ENCODE measurements at regions not wholly inside any gene's neighbourhood (a gene's known extent, or its start where the extent isn't known, plus 50 kb on each side); places are given as distances from the start of the nearest gene placed in this dataset.

DNA sequence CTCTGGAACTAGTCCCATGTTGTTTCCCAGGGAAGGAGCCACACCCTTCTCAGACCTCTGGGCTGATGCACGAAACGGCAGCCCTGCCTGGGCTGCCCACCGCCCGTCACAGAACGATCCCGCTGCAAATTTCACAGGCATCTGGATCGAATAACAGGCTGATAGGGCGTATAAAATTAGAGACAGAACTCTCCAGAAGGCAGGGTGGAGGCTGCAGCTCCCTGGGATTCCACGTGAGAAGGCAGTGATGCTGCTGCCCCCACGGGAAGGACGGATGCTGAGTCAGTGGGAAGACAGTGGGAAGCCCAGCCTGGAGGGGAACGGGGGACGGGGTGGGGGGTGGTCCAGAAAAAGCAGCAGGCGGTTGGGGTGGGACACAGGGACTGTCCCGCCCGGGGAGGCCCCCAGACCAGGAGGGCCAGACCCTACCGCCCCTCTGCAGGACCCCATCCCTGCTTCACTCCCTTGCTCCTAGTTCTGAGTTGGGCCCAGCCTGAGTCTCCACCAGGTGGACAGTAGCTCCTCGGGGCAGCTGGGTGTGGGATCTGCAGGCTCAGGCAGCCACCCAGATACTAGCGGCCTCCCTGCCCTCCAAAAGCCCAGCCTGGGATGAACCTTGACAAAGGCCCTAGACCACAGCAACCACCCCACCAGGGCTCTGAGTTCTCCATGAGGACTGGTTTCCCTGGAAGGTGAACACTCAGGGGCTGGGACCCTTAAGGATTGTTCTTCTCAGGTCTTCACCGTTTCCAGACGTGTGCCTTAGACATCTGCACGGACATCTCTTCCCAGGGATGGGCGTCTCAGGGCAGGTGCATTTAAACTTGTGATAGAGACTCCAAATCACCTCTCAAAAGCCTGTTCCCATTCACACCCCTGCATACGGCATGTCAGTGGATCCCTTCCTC, 117.8 kb downstream of the METRNL start (continued):
- TF ChIP-seq CEBPB (IDR thresholded peaks at IDR 0.05), result no peak

- Histone ChIP-seq H3K27ac (no peak overlapping the region), H3K4me2 (no peak overlapping the region), H3K9me3 (no peaks in the 10 kb centered on the region; the same call in 2 of the 3 replicates), H3K4me3 (no peak overlapping the region), H3K4me1 (no peaks in the 10 kb centered on the region)
- WGBS (ENCODE audit: missing lambda C conversion rate), result 66% methylated on average over 24 of the region's 27 CpGs
- POLR2A ChIA-PET, result no interaction called here
- no peak for FAIRE-seq
- DNase-seq (ENCODE audit: low read depth in 1 of 2, low spot score in 1 of 2), result no peak
- CTCF ChIA-PET, result interaction anchor here (1.3 kb wide), 1 partner anchor 431 kb away, joined by 3 read pairs; no protein-coding TSS in a partner anchor
- TF ChIP-seq POLR2AphosphoS2 (conservative IDR thresholded peaks at IDR 0.05; ENCODE audit: low read length) (no peak), HOXB5 (CRISPR knock-in tag; IDR thresholded peaks at IDR 0.05) (no peak), BHLHE40 (IDR thresholded peaks at IDR 0.05; ENCODE audit: low read depth, low read length) (no peak), EHMT2 (IDR thresholded peaks at IDR 0.05; ENCODE audit: low read depth) (no peak), ZFP36 (IDR thresholded peaks at IDR 0.05; ENCODE audit: borderline replicate concordance, partially characterized antibody) (no peak), HOXA7 (CRISPR knock-in tag; IDR thresholded peaks at IDR 0.05) (no peak), CHD2 (IDR thresholded peaks at IDR 0.05; ENCODE audit: low read length, partially characterized antibody) (no peak), CHD4 (IDR thresholded peaks at IDR 0.05; ENCODE audit: borderline replicate concordance) (no peak), RFX5 (IDR thresholded peaks at IDR 0.05) (no peak), NR3C1 (IDR thresholded peaks at IDR 0.05) (no peak), JUN (IDR thresholded peaks at IDR 0.05) (no peak), RCOR1 (IDR thresholded peaks at IDR 0.05; ENCODE audit: low read depth, low read length) (no peak), TFCP2L1 (CRISPR knock-in tag; IDR thresholded peaks at IDR 0.05) (no peak), ZSCAN20 (CRISPR knock-in tag; IDR thresholded peaks at IDR 0.05) (no peak), CBX8 (IDR thresholded peaks at IDR 0.05) (no peak), RNF2 (IDR thresholded peaks at IDR 0.05; ENCODE audit: borderline replicate concordance, low read depth) (no peak), ZNF302 (CRISPR knock-in tag; IDR thresholded peaks at IDR 0.05) (no peak)
- TF ChIP-seq, protein P1, sequence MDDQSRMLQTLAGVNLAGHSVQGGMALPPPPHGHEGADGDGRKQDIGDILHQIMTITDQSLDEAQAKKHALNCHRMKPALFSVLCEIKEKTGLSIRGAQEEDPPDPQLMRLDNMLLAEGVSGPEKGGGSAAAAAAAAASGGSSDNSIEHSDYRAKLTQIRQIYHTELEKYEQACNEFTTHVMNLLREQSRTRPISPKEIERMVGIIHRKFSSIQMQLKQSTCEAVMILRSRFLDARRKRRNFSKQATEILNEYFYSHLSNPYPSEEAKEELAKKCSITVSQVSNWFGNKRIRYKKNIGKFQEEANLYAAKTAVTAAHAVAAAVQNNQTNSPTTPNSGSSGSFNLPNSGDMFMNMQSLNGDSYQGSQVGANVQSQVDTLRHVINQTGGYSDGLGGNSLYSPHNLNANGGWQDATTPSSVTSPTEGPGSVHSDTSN (IDR thresholded peaks at IDR 0.05), result no peak
- TF ChIP-seq, protein P2, sequence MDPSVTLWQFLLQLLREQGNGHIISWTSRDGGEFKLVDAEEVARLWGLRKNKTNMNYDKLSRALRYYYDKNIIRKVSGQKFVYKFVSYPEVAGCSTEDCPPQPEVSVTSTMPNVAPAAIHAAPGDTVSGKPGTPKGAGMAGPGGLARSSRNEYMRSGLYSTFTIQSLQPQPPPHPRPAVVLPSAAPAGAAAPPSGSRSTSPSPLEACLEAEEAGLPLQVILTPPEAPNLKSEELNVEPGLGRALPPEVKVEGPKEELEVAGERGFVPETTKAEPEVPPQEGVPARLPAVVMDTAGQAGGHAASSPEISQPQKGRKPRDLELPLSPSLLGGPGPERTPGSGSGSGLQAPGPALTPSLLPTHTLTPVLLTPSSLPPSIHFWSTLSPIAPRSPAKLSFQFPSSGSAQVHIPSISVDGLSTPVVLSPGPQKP (IDR thresholded peaks at IDR 0.05; ENCODE audit: low read depth, low read length), result no peak
- no peak for ATAC-seq
Measured at GRCh38 chr17:83198366-83199341, 119.2 kb downstream of the METRNL start.

DNA sequence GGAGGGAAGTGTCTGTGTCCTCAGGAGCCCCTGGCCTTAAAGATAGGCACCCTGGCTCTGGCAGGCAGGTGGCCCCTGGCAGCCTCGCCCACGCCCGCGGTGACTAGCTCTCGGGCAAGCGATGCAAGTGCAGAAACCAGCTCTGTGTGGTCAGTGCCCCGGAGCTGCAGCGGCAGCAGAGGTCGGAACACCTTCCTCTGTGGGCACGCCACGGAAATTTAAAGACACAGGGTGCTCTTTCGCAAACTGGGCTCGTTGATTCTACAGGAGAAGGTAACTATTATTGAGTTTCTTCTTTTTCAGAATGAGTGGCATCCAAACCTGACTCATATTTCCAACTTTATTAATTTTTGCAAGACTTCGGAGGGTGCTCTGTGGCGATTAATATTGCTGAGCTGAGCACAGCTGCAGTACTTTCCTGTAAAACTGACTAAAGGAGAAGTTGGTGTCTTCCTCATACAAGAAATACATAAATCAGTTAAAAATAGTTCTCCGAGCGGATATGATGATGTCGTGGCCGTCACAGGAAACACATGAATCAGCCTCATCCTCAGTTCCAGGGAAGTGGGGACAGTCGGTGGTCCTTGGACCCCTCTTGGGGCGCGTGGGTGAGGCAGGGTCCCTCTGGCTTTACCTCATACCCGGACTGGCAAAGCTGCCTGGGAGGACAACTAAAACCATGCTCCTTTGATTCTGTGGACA, 120.2 kb downstream of the METRNL start:
- Histone ChIP-seq H3K9me3 (no peaks in the 10 kb centered on the region), H3K4me1 (no peaks in the 10 kb centered on the region), H3K27ac (no peak overlapping the region), H3K4me3 (no peak overlapping the region), H3K4me2 (no peak overlapping the region)
- 55% methylated on average over 23 of the region's 23 CpGs for WGBS (ENCODE audit: missing lambda C conversion rate)
- no peak for ATAC-seq
- no peak for FAIRE-seq
- no peak for DNase-seq (ENCODE audit: low read depth in 1 of 2, low spot score in 1 of 2)
- ChIA-PET CTCF (interaction anchor here (1.0 to 1.5 kb wide), 3 partner anchors 13 to 432 kb away, joined by 3 read pairs; no protein-coding TSS in a partner anchor), POLR2A (no interaction called here)
- TF ChIP-seq JUNB (IDR thresholded peaks at IDR 0.05), result no peak
- no peak for TF ChIP-seq MYC (IDR thresholded peaks at IDR 0.05; ENCODE audit: borderline replicate concordance, low read length)
- TF ChIP-seq GATA3 (IDR thresholded peaks at IDR 0.05; ENCODE audit: borderline replicate concordance), result no peak
- TF ChIP-seq HOXB5 (CRISPR knock-in tag; IDR thresholded peaks at IDR 0.05), result no peak
- TF ChIP-seq MAZ (IDR thresholded peaks at IDR 0.05; ENCODE audit: borderline replicate concordance, low read depth, low read length), result no peak
- no peak for TF ChIP-seq NPAS2 (CRISPR knock-in tag; IDR thresholded peaks at IDR 0.05; ENCODE audit: borderline replicate concordance)
- no peak for TF ChIP-seq SMC3 (IDR thresholded peaks at IDR 0.05)
- TF ChIP-seq HES2 (IDR thresholded peaks at IDR 0.05), result no peak
- TF ChIP-seq, protein P3, sequence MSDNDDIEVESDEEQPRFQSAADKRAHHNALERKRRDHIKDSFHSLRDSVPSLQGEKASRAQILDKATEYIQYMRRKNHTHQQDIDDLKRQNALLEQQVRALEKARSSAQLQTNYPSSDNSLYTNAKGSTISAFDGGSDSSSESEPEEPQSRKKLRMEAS (IDR thresholded peaks at IDR 0.05), result no peak
- no peak for TF ChIP-seq KDM5A (IDR thresholded peaks at IDR 0.05)
- no peak for TF ChIP-seq CEBPB (IDR thresholded peaks at IDR 0.05)
- no peak for TF ChIP-seq POLR2A (IDR thresholded peaks at IDR 0.05; ENCODE audit: low read length)
- no peak for TF ChIP-seq ZFP36 (IDR thresholded peaks at IDR 0.05; ENCODE audit: borderline replicate concordance, partially characterized antibody)
- no peak for TF ChIP-seq HDAC2 (IDR thresholded peaks at IDR 0.05)
- no peak for TF ChIP-seq FOXS1 (CRISPR knock-in tag; IDR thresholded peaks at IDR 0.05)
- no peak for TF ChIP-seq JUN (IDR thresholded peaks at IDR 0.05)
- TF ChIP-seq EHF (CRISPR knock-in tag; IDR thresholded peaks at IDR 0.05), result no peak

All from A549 (cell line).